GM13977 (cell line): ENCODE measurements at regions not wholly inside any gene's neighbourhood (a gene's known extent, or its start where the extent isn't known, plus 50 kb on each side); places are given as distances from the start of the nearest gene placed in this dataset.

Experiments
- DNase-seq: peaks from one replicate; pipeline ENCODE4 v3.0.0; 2012; ENCODE audit warnings: low spot score
- CTCF ChIP-seq: IDR thresholded peaks from 2 replicates; pipeline ENCODE4 v1.5.1; 2012; ENCODE audit warnings: mild to moderate bottlenecking, control low read depth; ENCODE audit not compliant: insufficient read depth; ENCODE audit errors: extremely low read depth, missing control alignments
- in situ Hi-C: fragments of 300-500 bp; cut with MboI; formaldehyde crosslinking; loops from one replicate; pipeline ENCODE4 v1.12.0; 2022; ENCODE audit warnings: low sequenced_read_pairs, low pct_unique_long_range_greater_than_20kb, mixed read lengths, inconsistent platforms; ENCODE audit not compliant: unreplicated experiment

DNA sequence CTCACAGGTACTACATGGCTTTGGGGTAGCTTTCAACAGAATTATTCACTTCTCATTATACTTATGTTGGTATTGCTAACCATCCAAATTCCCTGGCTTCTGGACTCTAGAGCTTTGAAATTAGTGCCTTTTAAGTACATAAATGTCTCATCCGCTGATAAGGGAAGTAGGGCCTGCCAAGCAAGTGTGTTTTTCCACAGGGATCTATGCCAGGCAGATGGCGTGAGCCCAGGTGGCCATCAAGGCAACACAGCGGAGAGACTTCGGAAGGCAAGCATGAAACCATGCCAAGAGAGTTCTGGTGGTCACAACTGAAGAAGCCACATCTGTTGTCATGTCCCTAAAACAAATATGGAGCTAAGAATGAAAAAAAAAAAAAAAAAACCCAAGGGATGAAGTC is 503.1 kb upstream of the LCORL start:
- TF ChIP-seq CTCF = no peak
- DNase-seq = no peak
- in situ Hi-C loops = no loop called here

DNA sequence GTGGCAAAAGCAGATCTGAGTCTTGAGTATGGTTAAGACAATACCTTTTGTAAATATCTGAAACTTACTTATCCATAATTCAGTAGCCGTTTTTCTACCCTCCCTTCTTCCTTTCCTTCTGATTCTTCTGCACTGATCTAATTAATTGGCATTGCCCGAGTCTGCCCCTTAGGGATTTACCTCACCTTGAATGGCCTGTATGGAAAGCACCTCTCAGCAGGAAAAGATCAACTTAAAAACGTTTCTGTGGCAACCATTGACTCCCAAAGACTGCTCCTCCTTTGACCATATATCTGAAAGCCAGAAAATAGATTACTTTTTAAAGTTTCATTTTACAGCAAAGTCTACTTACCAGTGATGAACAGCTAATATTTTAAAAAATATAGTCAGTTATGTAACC is 496.5 kb upstream of the LCORL start:
- TF ChIP-seq CTCF = no peak
- in situ Hi-C loops = no loop called here
- DNase-seq = no peak

DNA sequence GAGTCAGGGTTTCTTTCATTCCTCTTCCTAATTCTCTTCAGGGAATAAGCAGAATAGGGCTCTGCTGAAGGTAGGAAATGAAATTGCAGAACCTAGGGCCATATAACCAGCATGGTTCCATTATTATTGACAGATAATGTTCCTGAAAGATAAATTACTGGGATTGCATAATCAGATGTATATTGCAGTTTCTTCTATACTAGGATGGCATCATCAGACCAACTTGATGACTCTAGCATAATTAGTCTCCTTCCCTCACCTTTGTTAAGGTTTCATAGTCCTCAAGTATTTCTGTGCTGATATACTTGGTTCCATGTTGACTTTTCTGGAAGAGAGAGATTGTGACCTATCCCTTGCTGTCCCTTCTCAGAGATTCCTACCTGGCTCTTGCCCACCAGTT is 492.3 kb upstream of the LCORL start:
- in situ Hi-C loops = no loop called here

DNA sequence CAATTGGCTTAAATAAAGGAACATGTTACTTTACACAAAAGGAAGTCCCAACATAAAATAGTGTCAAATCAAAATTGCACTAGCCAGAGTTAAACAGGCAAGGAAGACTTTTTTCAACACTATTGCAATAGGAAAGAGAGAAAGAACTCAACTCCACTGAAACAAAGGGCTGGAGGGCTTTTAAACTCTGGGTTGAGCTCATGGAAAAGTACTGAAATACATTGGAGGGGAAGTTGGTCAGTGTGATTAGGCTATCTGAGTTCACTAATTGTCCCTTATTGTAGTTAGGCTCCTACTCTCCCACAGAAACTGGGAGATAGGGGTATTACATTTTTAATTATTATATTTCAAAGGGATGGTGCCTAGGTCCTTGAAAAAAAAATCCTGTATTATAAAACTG is 491.2 kb upstream of the LCORL start:
- no peak for DNase-seq
- no peak for TF ChIP-seq CTCF
- in situ Hi-C loops = no loop called here

More for the DNA sequence above, 492.3 kb upstream of the LCORL start:
- no peak for DNase-seq
- TF ChIP-seq CTCF = no peak

GRCh38 chr4:18511727-18512126 is 490.2 kb upstream of the LCORL start:
- in situ Hi-C loops = no loop called here
- DNase-seq = no peak
- TF ChIP-seq CTCF = no peak

GRCh38 chr4:18508786-18509185 is 487.2 kb upstream of the LCORL start:
- in situ Hi-C loops = no loop called here
- no peak for TF ChIP-seq CTCF
- DNase-seq = no peak

GRCh38 chr4:18480928-18481327 is 459.4 kb upstream of the LCORL start:
- TF ChIP-seq CTCF = no peak
- no peak for DNase-seq
- in situ Hi-C loops = no loop called here
